Upper lobe of right lung (tissue), 1 donor: ENCODE measurements at regions not wholly inside any gene's neighbourhood (a gene's known extent, or its start where the extent isn't known, plus 50 kb on each side); places are given as distances from the start of the nearest gene placed in this dataset.
"Not testable (repeated sequence)": the region's sequence is repeated elsewhere in the genome, so short reads cannot be mapped to it uniquely, and the experiment has no call there.

Experiments used
- ATAC-seq: fragments of 200-7000 bp; cut with Tn5 transposase; one replicate; pipeline ENCODE4 v1.9.1; 2020; ENCODE audit warnings: mild to moderate bottlenecking, moderate library complexity
- DNase-seq: peaks from one replicate; pipeline ENCODE4 v3.0.0-alpha.2; 2020
- H3K27ac ChIP-seq: fragments of 200-600 bp; one replicate; pipeline ENCODE4 v1.8.0; 2022
- H3K27me3 ChIP-seq: fragments of 200-600 bp; one replicate; pipeline ENCODE4 v1.8.0; 2022; ENCODE audit warnings: mild to moderate bottlenecking
- H3K36me3 ChIP-seq: fragments of 200-600 bp; one replicate; pipeline ENCODE4 v1.8.0; 2022
- H3K4me1 ChIP-seq: fragments of 200-600 bp; one replicate; pipeline ENCODE4 v1.8.0; 2022
- H3K4me3 ChIP-seq: fragments of 200-600 bp; one replicate; pipeline ENCODE4 v1.8.0; 2022; ENCODE audit warnings: mild to moderate bottlenecking
- H3K9me3 ChIP-seq: fragments of 200-600 bp; one replicate; pipeline ENCODE4 v1.8.0; 2022
- intact Hi-C: fragments of 100-400 bp; cut with DNase I; formaldehyde crosslinking; loops from one replicate; pipeline ENCODE4 v1.11.0; 2022
- TF ChIP-seq, protein P1 (sequence below): fragments of 200-600 bp; IDR thresholded peaks from one replicate; pipeline ENCODE4 v1.8.0; 2022; ENCODE audit warnings: antibody characterized with exemption
- donor health status: DM: no; HTN: yes; CAD: no; lungs with severe emphysema.

- no peak for DNase-seq
- intact Hi-C loops, result no loop called here
- H3K27me3 ChIP-seq, result no peaks in the 10 kb centered on the region
- H3K4me1 ChIP-seq, result no peaks in the 10 kb centered on the region
- TF ChIP-seq, protein P1, sequence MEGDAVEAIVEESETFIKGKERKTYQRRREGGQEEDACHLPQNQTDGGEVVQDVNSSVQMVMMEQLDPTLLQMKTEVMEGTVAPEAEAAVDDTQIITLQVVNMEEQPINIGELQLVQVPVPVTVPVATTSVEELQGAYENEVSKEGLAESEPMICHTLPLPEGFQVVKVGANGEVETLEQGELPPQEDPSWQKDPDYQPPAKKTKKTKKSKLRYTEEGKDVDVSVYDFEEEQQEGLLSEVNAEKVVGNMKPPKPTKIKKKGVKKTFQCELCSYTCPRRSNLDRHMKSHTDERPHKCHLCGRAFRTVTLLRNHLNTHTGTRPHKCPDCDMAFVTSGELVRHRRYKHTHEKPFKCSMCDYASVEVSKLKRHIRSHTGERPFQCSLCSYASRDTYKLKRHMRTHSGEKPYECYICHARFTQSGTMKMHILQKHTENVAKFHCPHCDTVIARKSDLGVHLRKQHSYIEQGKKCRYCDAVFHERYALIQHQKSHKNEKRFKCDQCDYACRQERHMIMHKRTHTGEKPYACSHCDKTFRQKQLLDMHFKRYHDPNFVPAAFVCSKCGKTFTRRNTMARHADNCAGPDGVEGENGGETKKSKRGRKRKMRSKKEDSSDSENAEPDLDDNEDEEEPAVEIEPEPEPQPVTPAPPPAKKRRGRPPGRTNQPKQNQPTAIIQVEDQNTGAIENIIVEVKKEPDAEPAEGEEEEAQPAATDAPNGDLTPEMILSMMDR, result no peak
- no peak overlapping the region for H3K4me3 ChIP-seq
- no peaks in the 10 kb centered on the region for H3K9me3 ChIP-seq
- no peak for ATAC-seq
- H3K27ac ChIP-seq, result no peak overlapping the region
- no peaks in the 10 kb centered on the region for H3K36me3 ChIP-seq
Observed at GRCh38 chr2:205865056-205865455, 182.8 kb downstream of the NRP2 start.

DNA sequence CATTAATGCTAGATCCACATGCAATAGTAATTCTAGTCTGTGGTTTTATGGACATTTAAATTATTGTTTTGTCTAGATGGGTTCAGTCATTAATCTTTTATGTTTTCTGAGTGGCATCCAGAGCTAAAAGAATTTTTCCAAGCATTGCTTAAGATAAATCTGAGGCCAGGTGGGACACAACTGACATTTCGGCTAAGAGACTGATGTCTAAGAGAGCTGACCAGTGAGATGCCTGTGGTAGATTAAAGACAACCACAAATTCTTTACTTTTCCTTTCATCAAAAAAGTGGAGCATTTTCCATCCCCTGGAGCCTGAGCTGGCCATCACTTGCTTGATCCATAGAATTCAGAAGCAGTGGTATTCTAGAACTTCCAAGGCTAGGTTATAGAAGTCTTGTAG is 182.2 kb downstream of the NRP2 start:
- Histone ChIP-seq H3K4me1 (no peaks in the 10 kb centered on the region), H3K27ac (no peak overlapping the region), H3K4me3 (no peak overlapping the region), H3K27me3 (no peaks in the 10 kb centered on the region), H3K9me3 (no peaks in the 10 kb centered on the region), H3K36me3 (no peaks in the 10 kb centered on the region)
- ATAC-seq (no peak), DNase-seq (no peak)
- intact Hi-C loops, result no loop called here
- TF ChIP-seq, protein P1, result no peak

- ATAC-seq, H3K4me3 ChIP-seq, H3K27me3 ChIP-seq, H3K27ac ChIP-seq, DNase-seq, H3K9me3 ChIP-seq, intact Hi-C loops, H3K36me3 ChIP-seq, H3K4me1 ChIP-seq: not testable (repeated sequence)
Observed at GRCh38 chr2:205862761-205863160, 180.5 kb downstream of the NRP2 start.

- Histone ChIP-seq H3K4me1 (no peaks in the 10 kb centered on the region), H3K36me3 (no peaks in the 10 kb centered on the region), H3K27ac (no peak overlapping the region), H3K4me3 (no peak overlapping the region), H3K9me3 (no peaks in the 10 kb centered on the region), H3K27me3 (no peaks in the 10 kb centered on the region)
- ATAC-seq (no peak), DNase-seq (no peak)
- TF ChIP-seq, protein P1, result no peak
- intact Hi-C loops, result no loop called here
Observed at GRCh38 chr2:205860885-205861284, 178.6 kb downstream of the NRP2 start.

GRCh38 chr2:205860181-205860580 is 177.9 kb downstream of the NRP2 start:
- Histone ChIP-seq H3K4me1 (no peaks in the 10 kb centered on the region), H3K36me3 (no peaks in the 10 kb centered on the region), H3K27ac (no peak overlapping the region), H3K27me3 (no peaks in the 10 kb centered on the region), H3K9me3 (no peaks in the 10 kb centered on the region), H3K4me3 (no peak overlapping the region)
- intact Hi-C loops, result no loop called here
- DNase-seq (no peak), ATAC-seq (no peak)
- TF ChIP-seq, protein P1, result no peak

DNA sequence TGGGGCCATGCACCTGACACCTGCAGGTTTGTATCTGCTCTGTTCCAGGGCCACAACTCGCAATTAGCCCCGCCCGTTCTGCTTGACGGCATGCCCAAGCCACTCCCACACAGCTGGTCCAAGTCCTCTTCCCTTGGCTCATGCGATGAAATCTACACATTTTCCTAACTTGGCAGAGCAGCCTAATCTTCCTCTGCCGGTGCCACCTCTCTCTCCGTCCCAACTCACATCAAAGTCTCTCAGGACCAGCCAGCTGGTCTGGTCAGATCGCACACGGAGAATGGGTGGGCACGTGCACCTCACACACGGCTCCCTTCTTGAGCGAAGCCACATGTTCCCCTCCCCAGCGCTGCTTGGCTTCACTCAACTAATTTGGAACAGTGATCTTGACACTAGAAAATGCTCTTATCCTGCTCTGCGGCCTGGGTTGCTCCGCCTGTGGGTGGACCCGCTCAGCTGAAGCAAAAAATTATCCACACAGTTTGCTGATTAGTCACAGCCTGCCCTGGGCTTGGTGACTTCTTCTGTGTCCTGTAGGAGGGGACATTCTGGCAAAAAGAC is 176.7 kb downstream of the NRP2 start:
- DNase-seq, result no peak
- peak; percentile 43 for ATAC-seq
- no peak overlapping the region for H3K4me3 ChIP-seq

More for the DNA sequence above, 176.7 kb downstream of the NRP2 start:
- intact Hi-C loops, result no loop called here
- TF ChIP-seq, protein P1, result peak; percentile 6
- no peak overlapping the region for H3K27ac ChIP-seq
- no peaks in the 10 kb centered on the region for H3K27me3 ChIP-seq
- H3K9me3 ChIP-seq, result no peaks in the 10 kb centered on the region
- no peaks in the 10 kb centered on the region for H3K4me1 ChIP-seq
- no peaks in the 10 kb centered on the region for H3K36me3 ChIP-seq
